Upper lobe of right lung (tissue), 1 donor: ENCODE measurements at regions not wholly inside any gene's neighbourhood (a gene's known extent, or its start where the extent isn't known, plus 50 kb on each side); places are given as distances from the start of the nearest gene placed in this dataset.
A peak's percentile ranks its signal among the peaks of the same experiment; 100 is the strongest.

Source experiments
- ATAC-seq: fragments of 200-7000 bp; cut with Tn5 transposase; one replicate; pipeline ENCODE4 v1.9.1; 2020; ENCODE audit warnings: mild to moderate bottlenecking, moderate library complexity
- DNase-seq: peaks from one replicate; pipeline ENCODE4 v3.0.0-alpha.2; 2020
- H3K27ac ChIP-seq: fragments of 200-600 bp; one replicate; pipeline ENCODE4 v1.8.0; 2022
- H3K27me3 ChIP-seq: fragments of 200-600 bp; one replicate; pipeline ENCODE4 v1.8.0; 2022; ENCODE audit warnings: mild to moderate bottlenecking
- H3K36me3 ChIP-seq: fragments of 200-600 bp; one replicate; pipeline ENCODE4 v1.8.0; 2022
- H3K4me1 ChIP-seq: fragments of 200-600 bp; one replicate; pipeline ENCODE4 v1.8.0; 2022
- H3K4me3 ChIP-seq: fragments of 200-600 bp; one replicate; pipeline ENCODE4 v1.8.0; 2022; ENCODE audit warnings: mild to moderate bottlenecking
- H3K9me3 ChIP-seq: fragments of 200-600 bp; one replicate; pipeline ENCODE4 v1.8.0; 2022
- CTCF ChIP-seq: fragments of 200-600 bp; IDR thresholded peaks from one replicate; pipeline ENCODE4 v1.8.0; 2022; ENCODE audit warnings: antibody characterized with exemption
- intact Hi-C: fragments of 100-400 bp; cut with DNase I; formaldehyde crosslinking; loops from one replicate; pipeline ENCODE4 v1.11.0; 2022
- donor health status: DM: no; HTN: yes; CAD: no; lungs with severe emphysema.

- no peaks in the 10 kb centered on the region for H3K4me1 ChIP-seq
- H3K36me3 ChIP-seq: no peaks in the 10 kb centered on the region
- DNase-seq (no peak), ATAC-seq (peak; percentile 91)
- no peak overlapping the region for H3K4me3 ChIP-seq
- no peaks in the 10 kb centered on the region for H3K9me3 ChIP-seq
- H3K27me3 ChIP-seq: no peaks in the 10 kb centered on the region
- intact Hi-C loops: no loop called here
- no peak overlapping the region for H3K27ac ChIP-seq
- TF ChIP-seq CTCF: no peak
Observed at GRCh38 chr13:34748073-34748472, 194.0 kb upstream of the NBEA start.

GRCh38 chr13:34748596-34748995, 193.5 kb upstream of the NBEA start:
- ATAC-seq (peak; percentile 46), DNase-seq (no peak)
- H3K4me1 ChIP-seq: no peaks in the 10 kb centered on the region
- no peaks in the 10 kb centered on the region for H3K27me3 ChIP-seq
- H3K9me3 ChIP-seq: no peaks in the 10 kb centered on the region
- no peak overlapping the region for H3K27ac ChIP-seq
- H3K36me3 ChIP-seq: no peaks in the 10 kb centered on the region
- no peak overlapping the region for H3K4me3 ChIP-seq
- intact Hi-C loops: no loop called here
- no peak for TF ChIP-seq CTCF

GRCh38 chr13:34749046-34749445, 193.0 kb upstream of the NBEA start:
- no peak overlapping the region for H3K4me3 ChIP-seq
- DNase-seq (no peak), ATAC-seq (no peak)
- H3K9me3 ChIP-seq: no peaks in the 10 kb centered on the region
- H3K27me3 ChIP-seq: no peaks in the 10 kb centered on the region
- no peak overlapping the region for H3K27ac ChIP-seq
- H3K4me1 ChIP-seq: no peaks in the 10 kb centered on the region
- no peak for TF ChIP-seq CTCF
- H3K36me3 ChIP-seq: no peaks in the 10 kb centered on the region
- intact Hi-C loops: no loop called here

GRCh38 chr13:34750078-34750931, 191.8 kb upstream of the NBEA start:
- Histone ChIP-seq H3K9me3 (no peaks in the 10 kb centered on the region), H3K27ac (no peak overlapping the region), H3K4me3 (peak overlapping the region; percentile 17), H3K36me3 (no peaks in the 10 kb centered on the region), H3K4me1 (no peaks in the 10 kb centered on the region), H3K27me3 (no peaks in the 10 kb centered on the region)
- ATAC-seq (no peak), DNase-seq (peak; percentile 49)
- intact Hi-C loops: no loop called here
- TF ChIP-seq CTCF: no peak

GRCh38 chr13:34751044-34751443, 191.0 kb upstream of the NBEA start:
- Histone ChIP-seq H3K4me3 (no peak overlapping the region), H3K27ac (no peak overlapping the region), H3K4me1 (no peaks in the 10 kb centered on the region), H3K36me3 (no peaks in the 10 kb centered on the region), H3K27me3 (no peaks in the 10 kb centered on the region), H3K9me3 (no peaks in the 10 kb centered on the region)
- ATAC-seq: no peak
- no peak for DNase-seq
- no peak for TF ChIP-seq CTCF
- intact Hi-C loops: no loop called here
